ENCODE measurements at regions not wholly inside any gene's neighbourhood (a gene's known extent, or its start where the extent isn't known, plus 50 kb on each side); places are given as distances from the start of the nearest gene placed in this dataset.
"Not testable (repeated sequence)": the region's sequence is repeated elsewhere in the genome, so short reads cannot be mapped to it uniquely, and the experiment has no call there.

DNA sequence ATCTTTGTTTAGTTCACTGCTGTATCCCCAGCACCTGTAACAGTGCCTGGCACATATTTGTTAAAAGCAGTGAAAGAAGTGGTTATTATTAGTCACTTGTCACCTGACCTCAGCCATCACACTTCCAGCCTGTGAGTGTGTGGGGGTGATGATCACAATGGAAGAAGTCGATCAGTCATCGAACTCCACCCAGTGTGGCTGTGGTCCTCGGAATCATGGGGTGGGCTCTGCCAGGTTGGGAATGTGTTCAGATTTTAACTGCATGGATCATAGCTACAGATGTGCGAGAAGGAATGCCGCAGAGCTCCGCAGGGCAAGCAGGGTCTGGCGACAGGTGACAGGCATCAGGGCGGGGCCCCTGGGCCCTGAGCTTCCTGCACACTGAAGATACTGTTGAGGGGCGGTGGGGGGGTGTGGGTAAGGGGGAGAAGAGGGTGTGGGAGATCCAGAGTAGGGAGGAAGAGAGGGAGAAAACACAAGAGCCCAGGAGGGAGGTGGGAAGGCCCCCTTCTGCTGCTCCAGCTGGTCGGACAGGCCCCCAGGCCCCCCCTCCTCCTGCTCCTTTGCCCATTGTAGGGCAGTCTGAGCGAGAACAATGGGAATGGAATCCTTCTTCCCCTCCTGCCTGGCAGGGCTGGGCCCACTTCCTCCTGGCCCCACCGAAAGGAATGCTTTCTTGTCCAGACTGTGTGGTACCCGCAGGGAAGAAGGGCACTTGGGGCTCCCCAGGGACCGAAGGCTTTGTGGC is 89.6 kb downstream of the SPRY4 start:
- TF ChIP-seq CTCF (IDR thresholded peaks at IDR 0.05; ENCODE audit: low read depth, low read length) = no peak
- DNase-seq (ENCODE audit: low read depth in 2 of 2) = peak in 1 of 2 donors; percentile 34
- no peak overlapping the region for H3K4me3 ChIP-seq (replicated peaks in 1 of 2; ENCODE audit: low read depth in 2 of 2, low read length in 2 of 2)

- no peak for TF ChIP-seq CTCF (IDR thresholded peaks at IDR 0.05; ENCODE audit: low read depth, low read length)
- H3K4me3 ChIP-seq (replicated peaks in 1 of 2; ENCODE audit: low read depth in 2 of 2, low read length in 2 of 2) = no peak overlapping the region
- DNase-seq (ENCODE audit: low read depth in 2 of 2) = no peak
Measured at GRCh38 chr5:142233083-142234032, 91.5 kb downstream of the SPRY4 start.

GRCh38 chr5:142230949-142231348 is 93.9 kb downstream of the SPRY4 start:
- DNase-seq (ENCODE audit: low read depth in 2 of 2) = peak in 1 of 2 donors; percentile 46
- H3K4me3 ChIP-seq (replicated peaks in 1 of 2; ENCODE audit: low read depth in 2 of 2, low read length in 2 of 2) = not testable (repeated sequence)

DNA sequence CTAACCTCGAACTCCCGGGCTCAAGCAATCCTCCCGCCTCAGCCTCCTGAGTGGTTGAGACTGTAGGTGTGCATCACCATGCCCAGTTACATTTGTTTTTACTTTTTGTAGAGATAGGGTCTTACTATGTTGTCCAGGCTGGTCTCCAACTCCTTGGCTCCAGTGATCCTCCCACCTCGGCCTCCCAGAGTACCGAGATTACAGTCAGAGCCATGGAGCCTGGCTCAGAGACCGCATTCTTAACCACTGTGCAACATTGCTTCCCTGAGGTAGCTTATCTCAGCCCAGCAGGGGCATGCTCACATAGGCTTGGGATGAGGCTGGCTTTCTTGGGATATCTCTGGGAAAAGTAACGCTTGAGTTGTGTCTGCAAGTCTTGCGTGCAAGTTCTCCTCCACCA is 99.7 kb downstream of the SPRY4 start:
- H3K4me3 ChIP-seq (replicated peaks in 1 of 2; ENCODE audit: low read depth in 2 of 2, low read length in 2 of 2) = no peak overlapping the region
- DNase-seq (ENCODE audit: low read depth in 2 of 2) = no peak
- no peak for TF ChIP-seq CTCF (IDR thresholded peaks at IDR 0.05; ENCODE audit: low read depth, low read length)

GRCh38 chr5:142222866-142223558 is 101.8 kb downstream of the SPRY4 start:
- no peak for TF ChIP-seq CTCF (IDR thresholded peaks at IDR 0.05; ENCODE audit: low read depth, low read length)
- DNase-seq (ENCODE audit: low read depth in 2 of 2) = no peak
- H3K4me3 ChIP-seq (replicated peaks in 1 of 2; ENCODE audit: low read depth in 2 of 2, low read length in 2 of 2) = no peak overlapping the region

GRCh38 chr5:142222225-142222865 is 102.5 kb downstream of the SPRY4 start:
- H3K4me3 ChIP-seq (replicated peaks in 1 of 2; ENCODE audit: low read depth in 2 of 2, low read length in 2 of 2) = no peak overlapping the region
- no peak for DNase-seq (ENCODE audit: low read depth in 2 of 2)

More at GRCh38 chr5:142222225-142222865, 102.5 kb downstream of the SPRY4 start:
- no peak for TF ChIP-seq CTCF (IDR thresholded peaks at IDR 0.05; ENCODE audit: low read depth, low read length)
